ENCODE measurements at regions not wholly inside any gene's neighbourhood (a gene's known extent, or its start where the extent isn't known, plus 50 kb on each side); places are given as distances from the start of the nearest gene placed in this dataset.

GRCh38 chr4:67124716-67125115 is 420.6 kb downstream of the CENPC start:
- no peak for DNase-seq (ENCODE audit: low read depth)
- H3K4me3 ChIP-seq (ENCODE audit: low read depth, low read length): no peak overlapping the region
- TF ChIP-seq CTCF (conservative IDR thresholded peaks at IDR 0.05; ENCODE audit: low read depth, low read length): no peak

GRCh38 chr4:67122029-67122428 is 423.3 kb downstream of the CENPC start:
- TF ChIP-seq CTCF (conservative IDR thresholded peaks at IDR 0.05; ENCODE audit: low read depth, low read length): no peak
- H3K4me3 ChIP-seq (ENCODE audit: low read depth, low read length): no peak overlapping the region
- DNase-seq (ENCODE audit: low read depth): peak; percentile 3

- no peak for DNase-seq (ENCODE audit: low read depth)
- no peak overlapping the region for H3K4me3 ChIP-seq (ENCODE audit: low read depth, low read length)
- TF ChIP-seq CTCF (conservative IDR thresholded peaks at IDR 0.05; ENCODE audit: low read depth, low read length): no peak
These were observed 424.9 kb downstream of the CENPC start for GRCh38 chr4:67120369-67120768.

- DNase-seq (ENCODE audit: low read depth): no peak
- no peak for TF ChIP-seq CTCF (conservative IDR thresholded peaks at IDR 0.05; ENCODE audit: low read depth, low read length)
- H3K4me3 ChIP-seq (ENCODE audit: low read depth, low read length): no peak overlapping the region
These were observed 436.0 kb downstream of the CENPC start for GRCh38 chr4:67109276-67109675.

GRCh38 chr4:67106861-67107460 is 438.3 kb downstream of the CENPC start:
- no peak overlapping the region for H3K4me3 ChIP-seq (ENCODE audit: low read depth, low read length)
- TF ChIP-seq CTCF (conservative IDR thresholded peaks at IDR 0.05; ENCODE audit: low read depth, low read length): no peak
- DNase-seq (ENCODE audit: low read depth): peak; percentile 7

GRCh38 chr4:67104145-67104544 is 441.2 kb downstream of the CENPC start:
- no peak for DNase-seq (ENCODE audit: low read depth)
- no peak overlapping the region for H3K4me3 ChIP-seq (ENCODE audit: low read depth, low read length)
- no peak for TF ChIP-seq CTCF (conservative IDR thresholded peaks at IDR 0.05; ENCODE audit: low read depth, low read length)

GRCh38 chr4:67103001-67103747 is 442.1 kb downstream of the CENPC start:
- H3K4me3 ChIP-seq (ENCODE audit: low read depth, low read length): no peak overlapping the region
- no peak for DNase-seq (ENCODE audit: low read depth)
- TF ChIP-seq CTCF (conservative IDR thresholded peaks at IDR 0.05; ENCODE audit: low read depth, low read length): no peak

Measured in choroid plexus epithelial cell (primary cell).